ENCODE measurements at regions not wholly inside any gene's neighbourhood (a gene's known extent, or its start where the extent isn't known, plus 50 kb on each side); places are given as distances from the start of the nearest gene placed in this dataset.

- Histone ChIP-seq H3K36me3 (ENCODE audit: control insufficient read depth, insufficient read depth, low read length) (no peaks in the 10 kb centered on the region), H3K27me3 (ENCODE audit: control insufficient read depth, insufficient read depth, low read length) (no peaks in the 10 kb centered on the region), H3K4me3 (ENCODE audit: low read depth, low read length) (no peak overlapping the region)
- CTCF ChIA-PET, result interaction anchor here (0.7 kb wide), 1 partner anchor 253 kb away, joined by 3 read pairs; no protein-coding TSS in a partner anchor
- POLR2A ChIA-PET, result no interaction called here
- no peak for TF ChIP-seq CTCF (IDR thresholded peaks at IDR 0.05; ENCODE audit: insufficient read depth, low read depth, low read length)
- no peak for DNase-seq (ENCODE audit: low read depth)
Measured at GRCh38 chr2:139177041-139177440, 396.9 kb upstream of the NXPH2 start.

- Histone ChIP-seq H3K27me3 (ENCODE audit: control insufficient read depth, insufficient read depth, low read length) (no peaks in the 10 kb centered on the region), H3K36me3 (ENCODE audit: control insufficient read depth, insufficient read depth, low read length) (no peaks in the 10 kb centered on the region), H3K4me3 (ENCODE audit: low read depth, low read length) (no peak overlapping the region)
- POLR2A ChIA-PET, result no interaction called here
- CTCF ChIA-PET, result interaction anchor here (0.7 kb wide), 1 partner anchor 165 kb away, joined by 4 read pairs; no protein-coding TSS in a partner anchor
- no peak for TF ChIP-seq CTCF (IDR thresholded peaks at IDR 0.05; ENCODE audit: insufficient read depth, low read depth, low read length)
- DNase-seq (ENCODE audit: low read depth), result no peak
Measured at GRCh38 chr2:139175510-139175909, 395.3 kb upstream of the NXPH2 start.

- H3K27me3 ChIP-seq (ENCODE audit: control insufficient read depth, insufficient read depth, low read length), result no peaks in the 10 kb centered on the region
- DNase-seq (ENCODE audit: low read depth), result no peak
- POLR2A ChIA-PET, result no interaction called here
- no peaks in the 10 kb centered on the region for H3K36me3 ChIP-seq (ENCODE audit: control insufficient read depth, insufficient read depth, low read length)
- TF ChIP-seq CTCF (IDR thresholded peaks at IDR 0.05; ENCODE audit: insufficient read depth, low read depth, low read length), result no peak
- no peak overlapping the region for H3K4me3 ChIP-seq (ENCODE audit: low read depth, low read length)
- CTCF ChIA-PET, result no interaction called here
Measured at GRCh38 chr2:139170406-139170805, 390.2 kb upstream of the NXPH2 start.

GRCh38 chr2:139165601-139166000 lies 385.4 kb upstream of the NXPH2 start:
- no peaks in the 10 kb centered on the region for H3K27me3 ChIP-seq (ENCODE audit: control insufficient read depth, insufficient read depth, low read length)
- ChIA-PET CTCF (no interaction called here), POLR2A (no interaction called here)
- H3K36me3 ChIP-seq (ENCODE audit: control insufficient read depth, insufficient read depth, low read length), result no peaks in the 10 kb centered on the region
- TF ChIP-seq CTCF (IDR thresholded peaks at IDR 0.05; ENCODE audit: insufficient read depth, low read depth, low read length), result no peak
- no peak for DNase-seq (ENCODE audit: low read depth)
- H3K4me3 ChIP-seq (ENCODE audit: low read depth, low read length), result no peak overlapping the region

- Histone ChIP-seq H3K36me3 (ENCODE audit: control insufficient read depth, insufficient read depth, low read length) (no peaks in the 10 kb centered on the region), H3K4me3 (ENCODE audit: low read depth, low read length) (no peak overlapping the region), H3K27me3 (ENCODE audit: control insufficient read depth, insufficient read depth, low read length) (no peaks in the 10 kb centered on the region)
- TF ChIP-seq CTCF (IDR thresholded peaks at IDR 0.05; ENCODE audit: insufficient read depth, low read depth, low read length), result no peak
- ChIA-PET POLR2A (no interaction called here), CTCF (no interaction called here)
- DNase-seq (ENCODE audit: low read depth), result no peak
Measured at GRCh38 chr2:139165041-139165440, 384.9 kb upstream of the NXPH2 start.

Measured in BJ (cell line).